Neuronal stem cell (in vitro differentiated cells): ENCODE measurements at regions not wholly inside any gene's neighbourhood (a gene's known extent, or its start where the extent isn't known, plus 50 kb on each side); places are given as distances from the start of the nearest gene placed in this dataset.

Experiments
- DNase-seq: peaks from one replicate; pipeline ENCODE4 v3.0.0-alpha.2; 2013; ENCODE audit warnings: low spot score
- H2AFZ ChIP-seq: one replicate; pipeline ENCODE4 v1.6.1; 2013; ENCODE audit warnings: mild to moderate bottlenecking, low read length, inconsistent platforms
- H2AK5ac ChIP-seq: 2 replicates; pipeline ENCODE4 v1.6.1; 2013; ENCODE audit warnings: low read depth, mild to moderate bottlenecking, inconsistent platforms, low read length, moderate library complexity, mixed read lengths
- H2BK120ac ChIP-seq: 2 replicates; pipeline ENCODE4 v1.6.1; 2013; ENCODE audit warnings: low read depth, mild to moderate bottlenecking, inconsistent platforms, low read length, moderate library complexity, mixed read lengths
- H2BK12ac ChIP-seq: one replicate; pipeline ENCODE4 v1.6.1; 2013; ENCODE audit warnings: low read length, inconsistent platforms
- H2BK15ac ChIP-seq: 2 replicates; pipeline ENCODE4 v1.6.1; 2013; ENCODE audit warnings: mild to moderate bottlenecking, low read length, inconsistent platforms, mixed read lengths
- H2BK5ac ChIP-seq: one replicate; pipeline ENCODE4 v1.6.1; 2013; ENCODE audit warnings: inconsistent platforms, mild to moderate bottlenecking, low read length, moderate library complexity
- H3K14ac ChIP-seq: one replicate; pipeline ENCODE4 v1.6.1; 2013; ENCODE audit warnings: low read length, inconsistent platforms
- H3K18ac ChIP-seq: 2 replicates; pipeline ENCODE4 v1.6.1; 2013; ENCODE audit warnings: low read length, inconsistent platforms
- H3K23ac ChIP-seq: 2 replicates; pipeline ENCODE4 v1.6.1; 2013; ENCODE audit warnings: low read depth, mild to moderate bottlenecking, mixed read lengths, low read length, inconsistent platforms; ENCODE audit not compliant: poor library complexity
- H3K27ac ChIP-seq: replicated peaks from 3 replicates; pipeline ENCODE4 v1.5.1; 2013; ENCODE audit warnings: low read length, inconsistent platforms
- H3K27me3 ChIP-seq, 3 experiments: 2 replicates each; pipeline ENCODE4 v1.6.1; 2013; ENCODE audit warnings: low read length in 3 of 3, mild to moderate bottlenecking in 2 of 3, inconsistent platforms in 1 of 3, low read depth in 1 of 3, mixed read lengths in 1 of 3, moderate library complexity in 1 of 3; ENCODE audit not compliant: control insufficient read depth in 3 of 3, insufficient read depth in 3 of 3
- H3K36me3 ChIP-seq, 2 donors: replicated peaks in 1 of 2; 2 replicates each; pipeline ENCODE4 v1.6.1; 2013; ENCODE audit warnings: low read length in 2 of 2; ENCODE audit not compliant: control insufficient read depth in 2 of 2, insufficient read depth in 2 of 2
- H3K4ac ChIP-seq: 2 replicates; pipeline ENCODE4 v1.6.1; 2013; ENCODE audit warnings: inconsistent platforms, mild to moderate bottlenecking, low read length, moderate library complexity
- H3K4me1 ChIP-seq, 2 donors: 1 replicate in 1 of 2; 2 replicates in 1 of 2; pipeline ENCODE4 v1.6.1; 2013; ENCODE audit warnings: low read length in 2 of 2, low read depth in 1 of 2; ENCODE audit not compliant: control insufficient read depth in 2 of 2, insufficient read depth in 1 of 2
- H3K4me2 ChIP-seq: one replicate; pipeline ENCODE4 v1.6.1; 2013; ENCODE audit warnings: mild to moderate bottlenecking, low read length, inconsistent platforms; ENCODE audit not compliant: insufficient read depth, poor library complexity, severe bottlenecking
- H3K4me3 ChIP-seq, 2 donors: 2 replicates each; pipeline ENCODE4 v1.5.1; 2013; ENCODE audit warnings: low read length in 2 of 2, mild to moderate bottlenecking in 2 of 2, inconsistent platforms in 1 of 2, moderate library complexity in 1 of 2
- H3K79me1 ChIP-seq: one replicate; pipeline ENCODE4 v1.6.1; 2013; ENCODE audit warnings: low read depth, mild to moderate bottlenecking, inconsistent platforms, low read length, moderate library complexity
- H3K9ac ChIP-seq: one replicate; pipeline ENCODE4 v1.6.1; 2013; ENCODE audit warnings: mild to moderate bottlenecking, low read depth, low read length, inconsistent platforms; ENCODE audit not compliant: poor library complexity
- H3K9me3 ChIP-seq, 2 donors: replicated peaks in 1 of 2; 2 replicates each; pipeline versions ENCODE3 to v1.6.1; 2013; ENCODE audit warnings: low read length in 2 of 2, mild to moderate bottlenecking in 2 of 2, inconsistent platforms in 1 of 2, low read depth in 1 of 2, mixed read lengths in 1 of 2, moderate library complexity in 1 of 2; ENCODE audit not compliant: control insufficient read depth in 2 of 2, insufficient read depth in 1 of 2
- H4K8ac ChIP-seq: one replicate; pipeline ENCODE4 v1.6.1; 2013; ENCODE audit warnings: low read depth, mild to moderate bottlenecking, inconsistent platforms, low read length, moderate library complexity
- H4K91ac ChIP-seq: one replicate; pipeline ENCODE4 v1.6.1; 2013; ENCODE audit warnings: low read length, low read depth, mild to moderate bottlenecking, inconsistent platforms; ENCODE audit not compliant: poor library complexity
- WGBS, 2 donors: extraction: QIAGEN DNeasy Blood & Tissue Kit; methylation state at CpG; one replicate each; pipeline ENCODE4 v1.1.7; 2013; ENCODE audit warnings: missing lambda C conversion rate in 2 of 2, mixed read lengths in 1 of 2; ENCODE audit not compliant: insufficient read length in 2 of 2, insufficient replicate concordance in 1 of 2; ENCODE audit errors: extremely low coverage in 2 of 2; 5-methylcytosine and 5-hydroxymethylcytosine counted together

GRCh38 chr20:52677216-52677615, 294.9 kb upstream of the TSHZ2 start:
- Histone ChIP-seq H3K4me3 (no peak overlapping the region), H2BK120ac (no peak overlapping the region), H2BK5ac (no peak overlapping the region), H3K18ac (no peak overlapping the region), H3K4ac (no peak overlapping the region), H4K91ac (no peak overlapping the region), H2BK12ac (no peak overlapping the region), H3K27me3 (peaks cover 0 to 6% (median 0%) of the 10 kb centered on the region in 3 experiments), H3K4me2 (no peak overlapping the region), H3K9ac (no peak overlapping the region), H3K79me1 (no peaks in the 10 kb centered on the region), H2AK5ac (no peak overlapping the region), H2AFZ (no peak overlapping the region), H3K9me3 (no peaks in the 10 kb centered on the region), H3K14ac (no peak overlapping the region), H3K27ac (no peak overlapping the region), H3K4me1 (peaks cover 7 to 9% of the 10 kb centered on the region in 2 donors), H3K23ac (no peak overlapping the region), H3K36me3 (no peaks in the 10 kb centered on the region), H2BK15ac (no peak overlapping the region), H4K8ac (no peak overlapping the region)
- no CpG with 5 or more reads among the region's 2 CpGs for WGBS, 2 donors
- DNase-seq, result no peak

- Histone ChIP-seq H2BK5ac (no peak overlapping the region), H3K4me3 (no peak overlapping the region)
These were observed 295.7 kb upstream of the TSHZ2 start for GRCh38 chr20:52676283-52676995.

DNA sequence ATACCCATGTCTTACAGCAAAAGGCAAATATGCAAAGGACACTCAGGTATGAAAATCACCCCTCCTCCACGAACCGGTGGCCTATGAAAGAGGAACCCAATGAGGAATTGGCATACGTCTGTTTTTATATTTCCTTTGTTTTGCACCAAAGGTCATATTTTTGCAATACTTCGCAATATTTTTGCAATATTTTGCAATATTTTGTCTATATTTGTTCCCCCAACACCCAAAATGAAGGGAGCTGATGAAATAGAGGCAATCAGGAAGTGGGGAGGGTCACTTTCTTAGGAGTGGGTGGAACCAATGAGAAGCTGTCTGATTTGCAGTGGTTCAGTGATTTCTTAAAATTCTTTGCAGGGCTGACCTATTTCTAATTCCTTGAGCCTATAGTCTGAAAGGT, 296.8 kb upstream of the TSHZ2 start:
- WGBS, 2 donors, result no CpG with 5 or more reads among the region's 4 CpGs
- no peak overlapping the region for H4K91ac ChIP-seq
- no peak overlapping the region for H2BK5ac ChIP-seq
- H3K36me3 ChIP-seq, result no peaks in the 10 kb centered on the region
- H3K4ac ChIP-seq, result no peak overlapping the region
- H3K9ac ChIP-seq, result no peak overlapping the region
- H3K23ac ChIP-seq, result no peak overlapping the region
- no peak for DNase-seq
- H2AFZ ChIP-seq, result no peak overlapping the region
- H2BK120ac ChIP-seq, result no peak overlapping the region
- no peak overlapping the region for H2AK5ac ChIP-seq
- H3K14ac ChIP-seq, result no peak overlapping the region
- H3K27me3 ChIP-seq, result peaks cover 0 to 6% (median 0%) of the 10 kb centered on the region in 3 experiments
- H2BK12ac ChIP-seq, result no peak overlapping the region
- H3K18ac ChIP-seq, result no peak overlapping the region
- H3K79me1 ChIP-seq, result no peaks in the 10 kb centered on the region
- no peak overlapping the region for H4K8ac ChIP-seq
- no peak overlapping the region for H3K4me2 ChIP-seq
- H2BK15ac ChIP-seq, result no peak overlapping the region
- H3K4me1 ChIP-seq, result peaks cover 7 to 9% of the 10 kb centered on the region in 2 donors
- H3K4me3 ChIP-seq, result no peak overlapping the region
- no peak overlapping the region for H3K27ac ChIP-seq
- H3K9me3 ChIP-seq, result no peaks in the 10 kb centered on the region

More at GRCh38 chr20:52676283-52676995, 295.7 kb upstream of the TSHZ2 start:
- Histone ChIP-seq H2BK12ac (no peak overlapping the region), H2AK5ac (no peak overlapping the region), H3K4me1 (peaks cover 7 to 9% of the 10 kb centered on the region in 2 donors), H3K18ac (no peak overlapping the region), H4K8ac (no peak overlapping the region), H3K27ac (no peak overlapping the region), H2BK15ac (no peak overlapping the region), H2BK120ac (no peak overlapping the region), H3K23ac (no peak overlapping the region), H3K4ac (no peak overlapping the region), H4K91ac (no peak overlapping the region), H3K79me1 (no peaks in the 10 kb centered on the region), H3K9me3 (no peaks in the 10 kb centered on the region), H2AFZ (peak overlapping the region; percentile 26), H3K27me3 (peaks cover 0 to 6% (median 0%) of the 10 kb centered on the region in 3 experiments), H3K36me3 (no peaks in the 10 kb centered on the region), H3K14ac (no peak overlapping the region), H3K9ac (no peak overlapping the region), H3K4me2 (no peak overlapping the region)
- no peak for DNase-seq
- WGBS, 2 donors, result no CpG with 5 or more reads among the region's 13 CpGs

DNA sequence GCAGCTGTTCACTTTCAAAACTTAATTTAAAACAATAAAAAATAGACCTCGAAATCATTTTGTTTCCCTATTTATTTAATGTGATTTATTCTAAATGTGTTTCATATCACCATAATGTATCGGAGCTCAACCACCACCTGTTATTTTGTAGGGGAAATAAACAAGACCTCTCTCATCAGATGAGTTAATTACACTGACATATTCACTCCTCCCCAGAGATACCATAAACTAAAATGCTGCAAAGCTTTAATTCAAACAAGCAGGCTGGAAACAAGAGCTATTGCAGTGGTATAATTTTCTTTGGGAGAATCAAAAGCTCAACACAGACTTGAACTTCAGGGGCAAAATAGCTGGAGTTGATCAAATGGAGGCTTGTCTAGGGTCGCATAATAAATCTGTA, 303.5 kb upstream of the TSHZ2 start:
- Histone ChIP-seq H2BK5ac (no peak overlapping the region), H4K91ac (no peak overlapping the region), H3K9me3 (no peaks in the 10 kb centered on the region), H3K27me3 (no peaks in the 10 kb centered on the region), H3K9ac (no peak overlapping the region), H3K18ac (no peak overlapping the region), H3K4me2 (no peak overlapping the region), H2BK120ac (no peak overlapping the region), H2BK12ac (no peak overlapping the region), H3K4me1 (no peaks in the 10 kb centered on the region), H2BK15ac (no peak overlapping the region), H3K4me3 (no peak overlapping the region), H2AFZ (no peak overlapping the region), H2AK5ac (no peak overlapping the region), H4K8ac (no peak overlapping the region), H3K14ac (no peak overlapping the region), H3K27ac (no peak overlapping the region), H3K23ac (no peak overlapping the region), H3K79me1 (no peaks in the 10 kb centered on the region), H3K4ac (no peak overlapping the region), H3K36me3 (no peaks in the 10 kb centered on the region)
- no CpG with 5 or more reads among the region's 3 CpGs for WGBS, 2 donors
- DNase-seq, result no peak
